GM21529 (cell line): ENCODE measurements at regions not wholly inside any gene's neighbourhood (a gene's known extent, or its start where the extent isn't known, plus 50 kb on each side); places are given as distances from the start of the nearest gene placed in this dataset.

Experiments
- ATAC-seq: cut with Tn5 transposase; IDR thresholded peaks from one replicate; pipeline ENCODE4 v1.9.1; 2021; ENCODE audit not compliant: unreplicated experiment

DNA sequence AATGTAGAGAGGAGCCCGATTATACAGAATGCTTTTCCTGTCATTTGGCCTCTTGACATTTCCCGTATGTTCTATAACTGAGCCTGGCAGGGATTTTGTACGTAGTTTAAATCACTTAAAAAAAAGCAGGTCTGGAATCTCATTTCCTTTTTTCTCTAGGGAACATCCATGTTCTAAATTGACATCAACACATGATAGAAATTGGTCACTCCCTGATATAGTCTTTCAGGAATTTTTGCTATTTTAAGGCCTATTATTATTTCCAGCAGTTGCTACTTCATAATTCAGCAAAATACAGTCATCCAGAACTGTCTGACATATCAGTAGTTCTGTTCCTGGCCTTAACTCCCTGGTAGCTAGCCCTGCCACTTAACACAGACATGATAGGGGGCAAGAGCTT lies 565.7 kb upstream of the ZEB2 start:
- no peak for ATAC-seq

DNA sequence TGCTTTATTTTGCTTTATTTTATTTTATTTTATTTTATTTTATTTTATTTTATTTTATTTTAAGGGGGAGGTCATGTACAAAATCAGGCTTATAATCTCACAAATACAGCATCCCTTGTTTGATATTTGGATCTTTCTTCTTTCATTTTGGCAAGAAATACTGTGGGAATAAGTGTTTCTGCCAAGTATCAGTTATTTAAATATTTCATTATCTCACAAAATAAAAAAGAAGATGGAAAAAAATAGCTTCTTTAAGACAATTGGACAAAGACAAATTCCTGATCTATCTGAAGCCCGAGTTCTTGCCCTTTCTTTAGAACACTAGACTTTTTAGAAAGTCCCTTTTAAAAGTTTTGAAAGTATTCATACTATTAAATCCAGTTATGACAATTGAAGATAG lies 560.5 kb upstream of the ZEB2 start:
- ATAC-seq: no peak

DNA sequence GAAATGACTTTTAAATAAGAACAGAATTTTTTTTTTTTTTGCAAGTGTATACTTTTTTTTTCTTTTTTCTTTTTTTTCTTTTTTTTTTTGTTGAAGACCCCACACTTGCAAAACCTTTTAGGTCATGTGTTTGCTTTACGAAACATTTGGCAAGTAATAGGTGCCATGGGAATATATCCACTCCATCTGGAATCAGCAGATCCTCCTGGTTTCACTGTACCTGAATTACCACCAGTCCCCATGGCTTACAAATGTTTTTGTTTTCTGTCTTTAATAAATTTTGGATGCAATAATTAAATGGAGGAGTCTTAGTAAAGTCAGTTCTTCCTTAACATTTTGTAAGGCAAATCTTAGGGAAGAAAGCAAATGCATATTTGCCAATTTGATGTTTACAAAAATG lies 559.7 kb upstream of the ZEB2 start:
- ATAC-seq: no peak

DNA sequence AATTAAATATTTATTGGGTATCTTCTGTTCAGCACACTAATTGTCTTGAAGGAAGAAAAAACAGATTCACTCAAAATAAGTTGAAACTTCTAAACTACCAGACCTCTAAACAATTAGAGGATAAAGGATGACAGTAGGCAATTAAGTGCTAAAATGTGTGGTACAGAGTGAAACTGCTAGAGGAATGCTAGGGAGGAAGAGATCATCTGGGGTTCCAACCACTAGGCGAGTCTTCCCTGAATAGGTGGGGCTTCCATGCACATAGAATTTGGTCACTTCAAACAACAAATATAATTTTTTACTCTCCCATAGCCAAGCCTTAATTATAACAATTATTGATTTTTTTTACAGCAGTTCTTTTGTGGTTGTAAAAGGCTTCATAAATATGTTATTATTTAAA lies 559.0 kb upstream of the ZEB2 start:
- ATAC-seq: no peak

DNA sequence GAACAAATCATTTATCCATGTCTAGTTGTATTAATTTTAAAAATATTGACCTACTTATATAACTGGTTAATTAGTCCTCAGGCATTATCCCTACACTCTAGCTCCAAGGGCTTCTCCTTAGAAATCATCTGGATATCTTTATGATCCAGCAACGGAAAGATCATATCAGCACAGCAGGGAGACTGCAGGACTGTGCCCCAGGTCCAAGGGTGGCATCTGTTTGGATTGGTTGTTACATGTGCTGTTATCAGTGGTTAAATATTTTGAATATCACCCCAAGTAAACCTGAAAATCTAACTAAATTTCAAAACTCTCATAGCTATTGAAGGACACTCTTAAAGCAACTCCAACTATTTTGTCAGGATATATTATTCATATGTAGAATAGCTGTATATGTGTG lies 556.2 kb upstream of the ZEB2 start:
- ATAC-seq: no peak

DNA sequence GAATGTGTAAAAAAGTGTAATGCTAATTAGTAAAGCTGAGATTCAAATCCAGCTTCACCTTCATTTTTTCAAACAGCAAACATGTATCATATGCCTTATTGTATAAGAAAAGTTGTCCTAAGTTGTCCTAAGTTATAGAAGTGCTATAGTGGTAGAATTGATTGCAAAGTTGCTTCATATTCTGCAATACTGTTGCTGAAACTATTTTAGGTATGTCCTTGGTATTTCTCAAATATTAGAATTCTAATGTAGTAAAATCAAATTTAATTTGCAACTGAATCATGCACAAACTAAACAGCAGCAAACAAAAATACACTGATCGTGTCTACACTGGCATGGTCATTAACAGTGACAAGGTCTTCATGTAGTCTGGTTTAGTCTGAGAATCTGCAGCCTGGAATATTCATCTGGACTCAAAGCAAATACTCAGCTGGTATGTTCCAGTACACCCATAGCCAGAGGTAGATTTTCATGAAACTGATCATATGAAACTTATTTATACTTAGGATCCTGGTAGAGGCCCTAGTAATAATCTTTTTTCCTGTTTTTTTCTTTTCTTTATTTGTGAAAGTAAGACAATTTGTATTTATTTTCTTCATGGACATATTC lies 555.6 kb upstream of the ZEB2 start:
- no peak for ATAC-seq

DNA sequence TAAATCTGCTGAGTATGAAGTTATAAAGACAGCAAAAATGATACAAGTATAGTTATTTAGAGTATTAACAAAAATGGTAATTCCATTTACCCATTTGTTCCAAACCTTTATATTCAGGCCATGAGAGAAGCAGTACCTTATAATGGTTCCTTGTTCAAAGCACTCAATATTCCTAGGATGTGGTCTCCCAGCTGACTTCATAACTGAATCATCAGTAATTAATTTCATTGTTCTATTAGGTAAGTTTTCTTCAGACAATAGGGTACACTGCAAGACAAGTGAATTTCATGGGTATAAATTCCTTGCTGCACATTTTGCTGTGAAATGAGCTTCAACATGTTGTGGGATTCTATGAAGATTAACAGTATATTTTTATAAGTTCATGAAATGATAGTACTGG lies 550.8 kb upstream of the ZEB2 start:
- ATAC-seq: no peak

DNA sequence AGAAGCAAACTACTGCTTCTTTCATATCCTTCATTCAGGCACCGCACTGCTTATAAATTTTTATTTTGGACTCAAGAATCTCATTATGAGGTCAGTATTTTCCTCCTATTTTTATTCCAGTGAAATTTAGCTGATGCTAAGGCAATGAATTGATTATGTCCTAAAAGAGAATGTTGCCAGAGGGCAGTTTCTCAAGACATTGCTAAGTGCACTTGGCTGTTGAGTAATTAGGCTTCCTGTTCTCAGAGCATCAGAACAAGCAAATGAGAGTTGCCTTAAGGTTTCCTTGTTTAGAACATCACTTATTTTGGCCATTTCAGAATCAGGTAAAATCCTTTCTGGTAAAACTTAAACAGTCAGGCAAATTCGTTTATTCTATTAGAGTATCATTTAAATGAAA lies 548.6 kb upstream of the ZEB2 start:
- no peak for ATAC-seq

DNA sequence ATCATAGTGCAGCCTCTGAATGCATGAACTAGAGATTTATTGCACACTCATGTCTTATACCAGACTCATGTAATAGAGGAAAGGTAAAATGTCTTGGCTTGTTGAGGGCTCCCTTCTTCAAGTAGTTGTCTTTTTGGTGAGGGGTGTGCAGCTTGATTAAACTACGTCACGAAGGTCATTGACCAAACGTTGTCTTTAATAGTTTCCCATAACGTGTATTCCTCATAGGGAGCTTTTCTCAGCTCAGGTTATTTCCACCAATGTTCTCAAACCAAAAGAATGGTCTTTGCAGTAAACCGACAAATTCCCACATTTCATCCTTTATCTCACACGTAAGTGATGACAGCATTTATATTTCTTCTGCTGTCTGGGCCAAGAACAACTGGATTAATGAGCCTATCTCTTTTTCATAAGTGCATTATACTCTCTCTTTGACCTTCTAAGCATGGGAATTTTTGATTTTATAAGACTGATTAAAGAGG lies 547.7 kb upstream of the ZEB2 start:
- no peak for ATAC-seq

DNA sequence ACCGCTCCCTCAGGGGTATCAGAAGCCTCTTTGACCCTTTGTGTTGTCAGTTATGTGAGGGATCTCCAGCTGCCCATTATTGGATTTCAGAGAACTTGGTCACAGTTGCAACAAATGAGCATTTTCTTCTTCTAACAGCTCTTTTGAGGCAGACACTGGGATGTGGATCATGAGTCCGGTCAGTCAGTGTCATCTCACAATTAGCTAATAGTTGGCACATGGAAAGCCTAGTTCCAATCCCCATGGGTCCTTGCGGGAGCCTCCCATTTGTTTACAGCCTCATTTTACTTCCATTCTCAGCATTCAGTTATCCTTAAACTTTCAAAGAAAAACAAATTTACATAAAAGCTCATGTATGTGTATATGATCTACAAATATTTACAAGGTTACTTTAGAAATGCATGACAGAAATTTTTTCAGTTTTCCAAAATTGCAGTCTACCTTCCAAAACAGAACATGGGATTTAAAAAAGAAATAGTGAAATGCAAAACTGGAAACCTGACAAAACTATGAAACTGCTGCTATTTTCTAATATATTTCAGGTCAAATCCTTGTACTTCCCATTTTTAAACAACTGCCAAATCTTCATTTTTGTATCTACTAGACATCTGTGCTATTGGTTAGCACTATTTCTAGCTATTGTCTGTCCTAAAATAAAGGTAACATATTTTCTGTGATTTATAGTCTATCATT lies 547.1 kb upstream of the ZEB2 start:
- ATAC-seq: no peak

DNA sequence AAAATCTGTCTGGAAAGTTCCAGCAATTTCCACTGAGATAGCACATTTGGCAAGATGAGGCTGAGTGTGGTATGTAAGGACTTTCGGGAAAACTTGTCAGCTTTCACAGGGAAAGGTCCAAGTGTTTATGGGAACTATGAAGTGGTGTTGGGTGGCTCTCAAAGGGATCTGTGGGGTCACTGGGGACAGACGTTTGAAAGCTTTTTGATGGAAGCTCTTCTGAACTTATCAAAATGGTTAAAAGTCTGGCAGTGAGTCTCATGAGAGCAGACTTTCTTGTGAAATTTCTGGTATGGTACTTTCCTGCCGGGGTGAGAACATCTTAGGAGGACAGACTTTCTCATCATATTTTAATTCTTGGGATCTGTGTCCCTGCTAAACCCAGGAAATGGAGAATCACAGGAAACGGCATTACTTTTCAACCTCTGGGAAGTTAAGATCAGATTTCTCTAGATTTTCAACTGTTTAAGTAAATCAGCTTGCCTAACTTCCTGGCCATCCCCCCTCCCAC lies 546.3 kb upstream of the ZEB2 start:
- ATAC-seq: no peak

DNA sequence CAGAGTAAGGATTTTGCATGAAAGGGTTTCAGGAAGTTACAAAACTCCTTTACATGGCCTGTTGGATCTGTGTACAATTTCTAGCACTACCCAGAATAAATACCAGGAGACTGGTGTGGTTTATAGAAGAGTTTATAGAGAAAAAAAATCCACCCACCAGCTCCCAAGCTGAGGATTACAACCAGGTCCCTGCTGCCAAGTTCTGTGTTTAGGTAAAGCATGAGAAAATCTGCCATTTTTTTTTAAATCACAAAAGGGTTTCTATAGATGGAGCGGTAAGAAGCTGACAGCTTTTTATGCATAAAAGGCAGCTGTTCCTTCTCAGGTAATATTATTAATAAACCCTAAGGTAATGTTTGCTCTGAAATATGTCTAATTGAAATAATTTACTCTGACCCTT lies 545.4 kb upstream of the ZEB2 start:
- no peak for ATAC-seq

DNA sequence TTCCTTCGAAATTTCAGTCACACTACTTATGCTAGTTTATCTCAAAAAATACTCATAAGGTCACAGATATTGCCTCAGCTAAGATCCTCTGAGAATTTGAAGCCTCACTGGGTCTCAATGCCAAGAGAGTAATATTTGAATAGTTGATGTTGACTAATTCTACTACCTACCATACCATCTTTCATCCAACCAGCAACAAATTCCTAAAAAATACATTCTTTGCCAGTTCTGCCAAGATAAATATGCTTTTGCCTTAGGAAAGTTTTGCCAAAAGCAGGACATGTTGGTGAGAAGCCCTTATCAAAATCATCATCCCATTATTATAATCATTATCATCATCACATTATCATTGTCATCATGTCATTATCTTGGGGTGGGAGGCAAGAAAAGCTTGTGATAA lies 544.6 kb upstream of the ZEB2 start:
- ATAC-seq: no peak

DNA sequence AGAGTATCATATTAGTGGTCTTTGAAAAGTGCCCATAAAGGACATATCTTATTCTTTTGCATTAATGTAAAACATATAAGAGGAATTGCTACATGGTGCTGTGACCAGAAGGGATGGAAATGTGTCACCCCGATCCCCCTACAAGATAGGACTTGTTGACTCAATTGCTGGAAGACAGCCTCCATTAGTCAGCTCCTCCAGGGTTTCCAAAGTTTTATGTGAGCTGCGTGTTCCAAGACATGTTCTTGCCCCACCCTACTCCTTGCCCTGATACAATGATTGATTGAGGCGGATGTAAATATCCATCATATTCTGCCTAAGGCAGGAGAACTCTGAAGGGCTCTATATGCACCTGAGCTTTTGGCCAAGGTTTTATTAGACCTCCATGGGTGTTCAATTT lies 541.0 kb upstream of the ZEB2 start:
- ATAC-seq: no peak

DNA sequence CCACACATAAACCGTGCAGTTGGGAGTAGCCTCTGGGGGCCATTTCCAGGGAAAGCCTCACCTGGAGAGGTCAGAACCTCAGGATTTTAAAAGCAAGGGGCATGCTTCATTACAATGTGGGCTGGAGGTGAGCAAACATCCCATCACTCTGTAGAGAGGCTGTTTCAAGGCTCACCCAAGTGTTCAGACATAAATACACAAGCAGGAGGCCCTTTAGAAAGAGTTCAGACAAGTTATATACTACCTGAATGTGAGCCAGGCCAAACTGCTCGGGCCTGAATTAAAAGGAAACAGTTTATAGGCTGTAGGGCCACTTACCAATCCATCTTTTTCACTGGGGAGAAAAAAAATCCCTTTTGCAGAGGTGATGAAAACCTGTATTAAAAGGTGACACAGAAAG lies 540.0 kb upstream of the ZEB2 start:
- no peak for ATAC-seq

DNA sequence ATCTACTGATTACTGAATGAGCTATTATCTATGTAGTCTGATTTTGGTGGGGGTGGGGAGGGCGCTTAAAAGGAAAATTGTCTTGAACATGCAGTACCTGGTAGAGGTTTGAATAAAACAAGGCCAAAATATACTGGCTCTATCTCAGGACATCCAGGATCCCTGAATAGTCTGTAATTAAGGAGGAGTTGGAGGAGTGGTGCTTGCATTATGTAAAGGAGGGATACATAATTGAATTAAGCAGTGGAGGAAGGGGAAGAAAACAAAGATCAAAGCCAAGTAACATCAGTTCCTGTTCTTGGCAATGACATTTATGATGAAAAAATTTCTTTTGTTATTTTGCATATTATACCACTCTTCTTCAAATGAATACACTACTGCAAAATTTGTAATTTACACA lies 539.4 kb upstream of the ZEB2 start:
- no peak for ATAC-seq

DNA sequence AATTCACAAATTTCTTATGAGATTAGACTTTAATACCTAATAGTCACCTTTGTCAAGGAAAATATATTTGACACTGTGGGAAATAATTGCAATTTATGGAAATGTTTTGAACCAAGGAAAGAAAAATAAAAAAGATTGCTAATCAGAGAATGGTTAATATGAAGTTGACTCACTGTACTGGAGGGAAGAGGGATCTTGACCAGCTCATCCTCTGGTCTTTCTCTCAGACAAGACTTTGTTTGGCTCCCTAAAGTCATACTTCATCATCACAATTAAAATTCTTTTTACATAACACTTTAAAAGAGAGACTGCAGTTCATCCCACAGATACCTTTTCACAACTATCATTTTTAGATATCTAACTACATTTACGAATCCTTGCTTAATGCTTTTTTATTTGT lies 538.5 kb upstream of the ZEB2 start:
- no peak for ATAC-seq

DNA sequence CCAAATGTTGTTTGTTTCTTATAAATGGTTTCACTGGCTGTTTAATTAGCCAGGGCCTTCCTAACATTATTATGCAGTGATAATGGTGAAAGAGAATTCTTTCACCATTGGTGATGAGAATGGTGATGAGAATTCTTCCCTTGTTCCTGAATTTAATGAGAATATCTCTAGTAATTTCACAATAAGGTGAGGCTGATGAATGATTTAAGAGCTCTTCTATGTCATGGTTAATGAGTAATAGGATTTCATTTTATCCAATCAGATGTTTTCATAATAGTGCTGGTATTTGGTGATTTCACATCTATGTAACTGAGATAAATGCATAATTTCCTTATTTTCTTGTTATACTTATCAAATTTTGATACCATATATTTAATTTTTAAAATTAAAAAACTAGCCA lies 535.7 kb upstream of the ZEB2 start:
- ATAC-seq: no peak

DNA sequence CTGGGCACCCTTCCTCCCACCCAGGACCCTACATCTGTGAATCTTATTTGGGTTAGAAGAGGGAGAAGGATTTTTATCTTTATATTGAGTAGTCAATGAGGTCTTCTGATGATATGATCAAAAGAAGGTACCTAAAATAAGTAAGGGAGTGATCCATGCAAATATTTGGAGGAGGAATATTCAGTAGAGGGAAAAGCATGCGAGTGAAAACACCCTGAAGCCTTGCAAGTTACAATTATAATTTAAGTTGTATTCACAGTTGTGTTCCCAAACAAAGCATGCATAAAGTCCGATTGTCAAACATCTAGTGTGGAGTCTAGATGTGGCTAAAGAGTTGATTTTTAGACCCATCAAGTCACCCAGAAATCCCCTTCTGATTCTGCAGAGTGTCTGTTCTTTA lies 530.2 kb upstream of the ZEB2 start:
- ATAC-seq: no peak

DNA sequence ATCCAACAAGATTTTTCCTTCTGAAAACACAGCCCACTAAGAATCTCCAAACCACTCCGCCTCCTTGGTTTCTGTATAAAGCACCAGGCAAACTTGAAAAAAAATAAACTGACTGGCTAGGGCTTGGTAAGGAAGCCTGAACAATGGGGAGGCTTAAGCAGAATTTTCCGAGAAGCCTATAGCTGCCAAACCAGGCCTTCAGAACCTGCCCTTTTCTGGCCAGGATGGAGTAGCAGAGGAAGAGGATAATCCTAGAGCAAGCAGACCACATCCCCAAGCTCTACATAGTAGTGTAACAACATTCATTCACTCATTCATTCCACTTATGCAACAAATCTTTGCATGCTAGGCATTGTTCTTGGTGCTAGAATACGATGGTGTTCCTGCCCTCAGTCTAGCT lies 529.6 kb upstream of the ZEB2 start:
- ATAC-seq: no peak

DNA sequence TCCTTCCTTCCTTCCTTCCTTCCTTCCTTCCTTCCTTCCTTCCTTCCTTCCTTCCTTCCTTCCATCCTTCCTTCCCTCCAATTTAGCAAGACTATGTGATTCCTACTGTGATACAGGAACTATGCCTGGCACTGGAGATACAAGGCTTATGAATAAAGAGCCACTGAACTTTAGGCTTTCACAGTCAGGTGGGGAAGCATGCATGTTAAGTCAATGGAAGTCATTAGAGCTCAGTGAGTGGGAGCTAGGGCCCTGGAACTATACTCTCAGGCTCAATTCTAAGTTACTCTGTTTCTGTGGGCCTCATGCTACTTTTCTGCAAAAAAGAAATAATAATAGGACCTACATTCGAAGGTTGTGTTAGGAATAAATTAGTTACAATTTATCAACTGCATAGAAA lies 527.6 kb upstream of the ZEB2 start:
- no peak for ATAC-seq

DNA sequence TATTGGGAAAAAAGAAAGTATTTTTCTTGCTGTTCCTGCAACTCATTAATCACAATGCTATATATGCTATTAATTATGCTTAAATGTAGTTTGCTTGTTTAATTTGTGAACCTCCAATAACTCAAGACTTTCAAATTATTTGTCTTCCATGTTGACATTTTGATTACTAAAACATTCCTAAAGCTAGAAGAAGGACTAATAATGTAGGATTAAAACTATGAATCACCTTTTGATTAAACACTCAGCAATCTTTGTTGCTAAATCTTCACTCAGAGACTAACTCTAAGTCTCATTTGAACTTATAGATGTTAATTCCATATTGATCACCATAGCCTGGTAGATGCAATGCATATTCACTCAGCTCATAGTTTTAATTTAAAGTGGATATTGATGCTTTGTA lies 524.6 kb upstream of the ZEB2 start:
- no peak for ATAC-seq

DNA sequence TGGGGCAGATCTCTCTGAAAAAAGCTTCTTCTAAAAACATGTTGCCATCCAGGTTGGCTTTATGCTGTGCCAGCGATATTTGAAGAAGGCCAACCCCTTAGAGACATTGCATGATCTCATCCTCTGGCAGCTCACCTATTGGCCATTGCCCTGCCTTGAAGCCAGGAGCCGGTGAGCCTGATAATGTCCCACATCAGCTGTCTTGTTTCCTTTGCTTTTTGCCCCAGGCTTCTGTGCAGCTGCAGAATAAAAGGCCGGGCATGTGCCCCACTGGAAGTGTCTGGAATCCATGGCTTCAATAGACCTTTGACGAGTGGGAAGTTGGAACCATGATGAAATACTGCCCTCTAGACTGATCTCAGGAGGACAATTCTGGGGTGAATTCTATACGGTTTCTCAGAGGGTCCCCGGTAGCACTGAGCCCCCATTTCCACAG lies 523.5 kb upstream of the ZEB2 start:
- ATAC-seq: no peak
